Hepatic stellate cell (primary cell): ENCODE measurements at regions not wholly inside any gene's neighbourhood (a gene's known extent, or its start where the extent isn't known, plus 50 kb on each side); places are given as distances from the start of the nearest gene placed in this dataset.

Experiments used
- DNase-seq: peaks from one replicate; pipeline ENCODE4 v3.0.0; 2011; ENCODE audit warnings: low spot score

DNA sequence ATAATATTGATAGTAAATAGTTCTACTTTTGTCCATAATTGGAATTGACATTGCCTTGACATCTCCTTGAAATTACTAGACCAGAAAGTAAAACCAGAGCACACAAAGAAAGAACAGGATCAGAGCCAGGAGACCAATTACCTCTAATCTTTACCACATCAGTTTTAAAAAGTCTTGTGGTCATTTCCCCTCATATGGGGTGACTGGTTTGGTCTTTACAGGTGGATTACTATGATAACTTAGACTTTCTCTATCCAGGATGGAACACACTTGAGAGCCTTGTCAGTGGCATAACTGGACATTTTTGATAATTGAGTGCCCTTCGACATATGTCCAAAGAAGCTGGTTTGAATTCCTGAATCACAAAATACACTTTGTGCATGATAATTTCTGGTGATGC, 1148.1 kb upstream of the NCAM2 start:
- no peak for DNase-seq

DNA sequence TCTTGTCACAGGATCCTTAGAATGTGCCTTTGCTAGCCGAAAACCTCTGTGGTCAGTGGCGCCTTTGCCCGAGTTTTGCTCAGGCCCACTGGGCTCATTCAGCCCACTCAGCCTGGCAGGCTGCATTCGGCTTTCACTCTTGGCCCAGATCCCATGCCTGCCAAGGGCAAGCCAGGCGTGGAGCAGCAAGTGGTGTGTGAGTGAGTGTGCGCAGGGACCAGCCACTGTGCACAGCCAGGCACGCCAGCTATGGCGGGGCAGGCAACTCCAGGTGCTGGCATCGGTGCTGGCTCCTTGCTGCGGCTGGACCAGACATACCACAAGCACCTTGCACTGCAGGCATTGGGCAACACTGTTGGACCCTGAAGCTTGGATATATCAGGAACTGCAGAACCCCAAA, 1145.1 kb upstream of the NCAM2 start:
- DNase-seq: no peak

DNA sequence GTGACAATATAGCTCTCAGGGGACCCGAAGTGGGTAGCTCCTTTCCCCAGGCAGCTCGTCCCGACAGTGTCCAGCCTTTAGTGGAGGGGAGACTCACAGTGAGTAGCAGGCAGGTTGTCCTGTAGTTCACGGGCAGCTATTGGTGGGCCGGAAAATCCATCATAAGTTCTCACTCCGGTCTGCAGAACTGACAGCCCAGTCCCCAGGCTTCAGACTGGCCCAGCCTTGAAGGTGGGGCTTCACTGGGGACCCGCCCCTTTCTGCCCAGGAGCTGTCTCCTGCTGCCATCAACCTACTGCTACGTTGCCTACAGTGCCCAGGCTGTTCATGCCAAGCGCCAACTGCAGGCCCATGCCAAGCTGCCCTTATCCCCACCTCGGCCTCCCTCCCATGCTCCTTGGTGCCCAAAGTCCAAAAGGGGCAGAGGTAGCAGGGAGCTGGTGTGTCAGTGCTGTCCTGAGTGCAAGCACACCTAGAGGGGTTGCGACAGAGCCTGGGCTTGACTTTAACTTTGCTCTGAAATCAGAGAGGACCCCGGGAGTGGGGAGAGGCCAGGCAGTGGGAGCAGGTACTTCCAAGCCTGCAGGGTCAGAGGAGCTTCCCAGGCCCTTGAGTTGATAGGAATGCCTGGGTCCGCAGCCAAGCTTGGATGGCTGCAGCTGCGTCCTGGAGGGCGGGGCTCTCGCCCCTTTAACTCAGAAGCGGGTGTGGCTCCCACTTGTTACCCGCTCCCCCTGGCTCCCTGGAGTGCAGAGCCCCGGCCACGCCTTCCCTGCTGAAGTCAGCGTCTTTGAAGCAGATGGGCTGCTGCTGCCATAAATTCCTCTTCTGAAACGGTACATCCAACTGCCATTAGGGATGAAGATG, 1144.3 kb upstream of the NCAM2 start:
- no peak for DNase-seq

- DNase-seq: no peak
Observed at GRCh38 chr21:19855522-19855921, 1142.7 kb upstream of the NCAM2 start.

GRCh38 chr21:19864476-19864875, 1133.7 kb upstream of the NCAM2 start:
- DNase-seq: no peak

- DNase-seq: no peak
Observed at GRCh38 chr21:19870682-19871081, 1127.5 kb upstream of the NCAM2 start.

DNA sequence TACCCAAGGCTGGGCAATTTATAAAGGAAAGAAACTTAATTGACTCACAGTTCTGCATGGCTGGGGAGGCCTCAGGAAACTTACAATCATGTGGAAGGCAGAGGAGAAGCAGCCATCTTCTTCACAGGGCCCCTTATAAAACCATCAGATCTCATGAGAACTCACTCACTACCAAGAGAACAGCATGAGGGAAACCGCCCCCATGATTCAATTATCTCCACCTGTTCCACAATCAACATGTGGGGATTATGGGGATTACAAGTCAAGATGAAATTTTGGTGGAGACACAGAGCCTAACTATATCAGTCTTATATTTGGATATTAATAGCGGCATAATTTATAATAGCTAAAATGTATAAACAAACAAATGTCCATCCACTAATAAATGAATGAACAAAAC, 1123.7 kb upstream of the NCAM2 start:
- DNase-seq: no peak

- no peak for DNase-seq
Observed at GRCh38 chr21:19878133-19878532, 1120.1 kb upstream of the NCAM2 start.

GRCh38 chr21:19899645-19900044, 1098.6 kb upstream of the NCAM2 start:
- no peak for DNase-seq

DNA sequence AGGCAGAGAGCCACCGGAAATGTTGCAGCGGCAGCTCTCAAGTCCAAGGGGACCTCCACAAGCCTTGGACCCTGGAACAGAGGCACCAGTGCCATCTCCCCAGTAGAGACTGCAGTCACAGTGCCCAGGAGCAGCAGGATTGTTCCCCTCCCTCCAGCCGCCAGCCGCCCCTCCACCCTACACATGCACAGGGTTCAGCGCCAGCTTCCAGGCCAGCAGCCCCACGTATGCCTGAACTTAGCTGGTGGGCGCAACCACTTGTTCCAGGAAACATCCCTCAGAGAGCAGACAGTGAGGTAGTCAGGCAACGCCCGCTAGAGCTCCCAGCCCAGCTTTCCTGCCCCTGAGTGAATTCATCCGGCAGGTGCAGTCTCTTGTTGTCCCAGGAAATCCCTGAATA, 1098.1 kb upstream of the NCAM2 start:
- DNase-seq: no peak

- DNase-seq: no peak
Observed at GRCh38 chr21:19908390-19908789, 1089.8 kb upstream of the NCAM2 start.

DNA sequence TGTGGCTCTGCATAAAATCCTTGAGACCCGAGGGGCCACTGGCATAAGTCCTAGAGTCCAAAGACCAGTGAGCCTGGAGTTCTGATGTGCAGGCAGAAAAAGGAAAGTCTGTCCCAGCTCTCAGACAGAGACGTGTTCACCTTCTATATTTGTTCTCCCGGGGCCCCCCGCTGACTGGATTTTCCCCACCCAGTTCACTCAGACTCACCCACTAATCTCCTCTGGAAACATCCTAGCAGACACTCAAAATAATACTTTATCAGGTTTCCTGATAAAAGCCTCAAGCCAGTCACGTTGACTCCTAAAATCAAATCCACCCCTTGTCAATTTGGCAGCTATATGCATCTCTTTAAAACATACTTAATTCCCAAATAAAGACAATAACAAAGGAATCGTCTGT, 1084.2 kb upstream of the NCAM2 start:
- DNase-seq: no peak

- DNase-seq: no peak
Observed at GRCh38 chr21:19921211-19921610, 1077.0 kb upstream of the NCAM2 start.

GRCh38 chr21:19922122-19922521, 1076.1 kb upstream of the NCAM2 start:
- no peak for DNase-seq

DNA sequence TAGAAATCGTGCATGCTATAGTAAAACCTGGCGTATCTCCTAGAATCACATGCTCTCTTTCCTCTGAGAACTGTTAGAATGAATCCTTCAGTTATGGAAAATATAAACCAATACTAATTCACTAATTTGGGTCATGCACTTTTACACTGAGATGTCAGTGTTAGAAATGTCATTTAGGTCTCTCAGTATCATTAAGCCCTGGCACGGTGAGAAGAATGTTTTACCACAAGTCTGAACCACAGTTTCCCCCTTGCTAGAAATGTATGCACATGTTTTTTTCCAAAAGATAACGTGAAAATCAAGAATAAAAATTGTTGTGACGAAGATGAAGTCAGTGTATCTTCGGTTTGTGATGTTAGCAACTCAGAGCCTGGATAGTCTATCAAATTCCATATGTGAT, 1062.7 kb upstream of the NCAM2 start:
- DNase-seq: no peak

DNA sequence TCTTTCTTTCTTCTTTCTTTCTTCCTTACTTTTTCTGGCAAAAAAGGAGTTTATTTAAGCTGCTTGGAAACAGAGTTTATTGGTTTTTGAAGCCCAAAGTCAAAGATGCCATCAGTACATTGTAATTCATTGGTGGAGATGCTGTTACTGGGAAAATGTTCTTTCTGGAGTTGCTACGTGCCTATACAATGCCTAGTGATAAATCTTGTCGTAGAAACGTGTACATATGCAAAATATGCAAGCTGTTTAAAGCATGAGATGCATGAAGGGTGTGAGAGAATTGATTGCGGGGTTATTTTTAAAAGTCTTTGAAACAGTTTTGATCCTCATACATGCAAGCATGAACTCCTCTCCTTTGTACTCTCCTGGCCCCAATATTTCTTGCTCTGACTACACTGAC, 1060.6 kb upstream of the NCAM2 start:
- no peak for DNase-seq

GRCh38 chr21:19941626-19942025, 1056.6 kb upstream of the NCAM2 start:
- DNase-seq: no peak

DNA sequence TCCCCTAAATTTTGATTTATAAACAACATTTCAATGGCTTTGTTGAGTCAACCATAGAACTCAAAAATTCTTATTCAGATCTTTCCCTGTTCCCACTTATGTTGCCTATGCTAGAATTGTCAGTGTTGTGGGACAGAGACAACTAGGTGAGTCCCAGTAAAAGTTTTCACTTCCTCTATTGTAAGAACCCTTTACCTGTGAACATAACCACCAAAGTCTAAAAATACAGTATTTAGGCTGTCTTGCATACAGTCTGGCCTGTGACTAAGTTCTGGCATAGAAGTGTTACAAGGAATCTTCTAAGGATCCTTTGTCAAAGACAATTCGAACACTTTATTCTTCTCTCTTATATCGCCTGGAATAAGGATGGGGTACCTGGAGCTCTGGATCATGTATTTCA, 1047.9 kb upstream of the NCAM2 start:
- DNase-seq: no peak

DNA sequence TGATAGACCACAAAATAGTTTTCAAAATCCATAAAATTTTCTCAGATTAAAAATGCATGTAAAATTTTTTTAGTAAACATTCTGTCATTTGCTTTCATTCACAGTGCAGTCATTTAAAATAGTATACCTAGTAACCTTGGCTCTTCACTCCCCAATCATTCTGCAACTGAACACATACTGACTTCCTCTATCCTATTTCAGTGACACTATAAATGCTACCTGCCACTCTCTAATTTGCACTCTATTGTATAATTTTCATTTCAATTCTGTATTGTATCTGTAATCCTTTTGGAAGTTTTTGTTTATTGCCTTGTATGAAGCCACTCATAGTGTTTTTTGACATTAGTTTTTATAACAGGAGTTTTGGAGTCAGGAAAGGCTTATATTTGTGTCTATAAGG, 1029.1 kb upstream of the NCAM2 start:
- no peak for DNase-seq

DNA sequence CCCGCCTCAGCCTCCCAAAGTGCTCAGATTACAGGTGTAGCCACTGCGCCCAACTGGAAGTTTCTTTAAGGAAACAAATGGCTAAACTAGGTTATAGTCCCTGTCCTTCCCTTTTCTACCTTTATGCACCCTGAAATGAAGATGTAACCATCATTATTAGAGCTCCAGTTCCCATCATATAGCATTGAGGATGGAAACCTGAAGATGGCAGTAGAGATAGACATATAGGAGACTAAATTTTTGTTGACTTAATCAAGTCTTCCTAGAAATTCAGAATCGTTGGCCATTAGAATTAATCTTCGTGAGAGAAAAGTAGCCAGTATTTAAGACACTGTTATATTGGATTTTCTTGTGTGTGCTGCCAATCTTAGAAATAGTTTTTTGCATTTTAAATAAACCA, 1016.3 kb upstream of the NCAM2 start:
- no peak for DNase-seq

- DNase-seq: no peak
Observed at GRCh38 chr21:19986396-19986795, 1011.8 kb upstream of the NCAM2 start.

DNA sequence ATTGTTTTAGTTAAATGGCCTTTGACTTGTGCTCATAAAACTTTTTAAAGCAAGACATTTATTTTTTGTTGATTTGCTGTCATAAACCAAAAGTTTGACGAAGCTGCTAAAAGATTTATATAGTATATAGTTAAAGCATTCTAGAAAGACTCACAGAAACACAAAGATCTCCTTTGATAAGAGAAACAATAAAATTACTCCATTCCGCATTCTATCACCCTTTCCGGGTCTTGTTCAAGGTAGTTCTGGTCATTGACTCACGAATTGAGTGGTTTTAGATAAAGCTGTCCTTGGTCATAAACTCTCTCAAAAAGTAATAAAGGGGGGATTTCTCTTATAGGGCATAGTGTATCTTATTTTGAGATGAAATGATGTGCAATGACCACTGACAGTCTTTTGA, 1010.5 kb upstream of the NCAM2 start:
- no peak for DNase-seq

- no peak for DNase-seq
Observed at GRCh38 chr21:19992540-19992939, 1005.7 kb upstream of the NCAM2 start.

- DNase-seq: no peak
Observed at GRCh38 chr21:19993268-19993667, 1004.9 kb upstream of the NCAM2 start.
